GM21515 (cell line): ENCODE measurements at regions not wholly inside any gene's neighbourhood (a gene's known extent, or its start where the extent isn't known, plus 50 kb on each side); places are given as distances from the start of the nearest gene placed in this dataset.
"Not testable (repeated sequence)": the region's sequence is repeated elsewhere in the genome, so short reads cannot be mapped to it uniquely, and the experiment has no call there.

Experiments used
- ATAC-seq: cut with Tn5 transposase; IDR thresholded peaks from one replicate; pipeline ENCODE4 v1.9.1; 2021; ENCODE audit not compliant: unreplicated experiment

GRCh38 chr22:22193923-22194322, 50.7 kb upstream of the VPREB1 start:
- ATAC-seq: no peak

- not testable (repeated sequence) for ATAC-seq
Measured at GRCh38 chr22:22193462-22193861, 51.1 kb upstream of the VPREB1 start.

GRCh38 chr22:22193006-22193405, 51.6 kb upstream of the VPREB1 start:
- ATAC-seq: not testable (repeated sequence)

GRCh38 chr22:22189796-22190195, 54.8 kb upstream of the VPREB1 start:
- not testable (repeated sequence) for ATAC-seq

GRCh38 chr22:22187863-22188262, 56.7 kb upstream of the VPREB1 start:
- not testable (repeated sequence) for ATAC-seq

GRCh38 chr22:22187299-22187698, 57.3 kb upstream of the VPREB1 start:
- no peak for ATAC-seq

GRCh38 chr22:22185844-22186499, 58.6 kb upstream of the VPREB1 start:
- no peak for ATAC-seq

GRCh38 chr22:22185217-22185616, 59.4 kb upstream of the VPREB1 start:
- no peak for ATAC-seq

GRCh38 chr22:22184277-22184807, 60.2 kb upstream of the VPREB1 start:
- ATAC-seq: no peak

GRCh38 chr22:22182990-22183264, 61.7 kb upstream of the VPREB1 start:
- ATAC-seq: no peak

GRCh38 chr22:22182218-22182989, 62.2 kb upstream of the VPREB1 start:
- ATAC-seq: no peak

GRCh38 chr22:22181341-22181850, 63.2 kb upstream of the VPREB1 start:
- ATAC-seq: no peak

GRCh38 chr22:22180738-22181285, 63.8 kb upstream of the VPREB1 start:
- no peak for ATAC-seq

- no peak for ATAC-seq
Measured at GRCh38 chr22:22179858-22180257, 64.7 kb upstream of the VPREB1 start.

GRCh38 chr22:22178992-22179391, 65.6 kb upstream of the VPREB1 start:
- ATAC-seq: no peak

- no peak for ATAC-seq
Measured at GRCh38 chr22:22178355-22178965, 66.1 kb upstream of the VPREB1 start.

- no peak for ATAC-seq
Measured at GRCh38 chr22:22176929-22177616, 67.5 kb upstream of the VPREB1 start.

GRCh38 chr22:22172896-22173628, 71.5 kb upstream of the VPREB1 start:
- not testable (repeated sequence) for ATAC-seq

- no peak for ATAC-seq
Measured at GRCh38 chr22:22171357-22172218, 73.0 kb upstream of the VPREB1 start.
